ENCODE measurements at regions not wholly inside any gene's neighbourhood (a gene's known extent, or its start where the extent isn't known, plus 50 kb on each side); places are given as distances from the start of the nearest gene placed in this dataset.
"Not testable (repeated sequence)": the region's sequence is repeated elsewhere in the genome, so short reads cannot be mapped to it uniquely, and the experiment has no call there.

GRCh38 chr11:42779555-42779954 lies 532.2 kb upstream of the API5 start:
- no peak for DNase-seq (ENCODE audit: low spot score in 2 of 2)
- FAIRE-seq: no peak

DNA sequence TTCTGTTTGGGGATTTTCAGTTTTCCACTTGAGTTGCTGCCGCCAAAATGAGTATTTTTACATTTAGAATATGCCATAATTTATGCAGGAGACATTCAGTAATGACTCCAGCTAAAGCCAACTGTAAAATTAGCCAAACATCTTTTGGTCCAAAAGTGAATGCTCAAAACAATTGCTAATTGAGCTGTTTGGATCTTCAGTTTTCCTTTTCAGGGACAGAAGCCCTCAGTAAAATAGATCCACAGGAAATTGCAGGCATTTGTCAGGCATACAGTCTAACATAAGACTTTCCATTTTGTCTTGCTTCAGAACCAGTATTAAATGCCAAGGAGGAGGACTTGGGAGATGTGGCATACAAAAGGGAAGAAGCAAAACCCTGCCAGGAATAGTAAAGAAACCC lies 524.8 kb upstream of the API5 start:
- FAIRE-seq (no peak), DNase-seq (ENCODE audit: low spot score in 2 of 2) (no peak)

GRCh38 chr11:42795483-42795882 lies 516.3 kb upstream of the API5 start:
- peak; percentile 95 for FAIRE-seq

DNA sequence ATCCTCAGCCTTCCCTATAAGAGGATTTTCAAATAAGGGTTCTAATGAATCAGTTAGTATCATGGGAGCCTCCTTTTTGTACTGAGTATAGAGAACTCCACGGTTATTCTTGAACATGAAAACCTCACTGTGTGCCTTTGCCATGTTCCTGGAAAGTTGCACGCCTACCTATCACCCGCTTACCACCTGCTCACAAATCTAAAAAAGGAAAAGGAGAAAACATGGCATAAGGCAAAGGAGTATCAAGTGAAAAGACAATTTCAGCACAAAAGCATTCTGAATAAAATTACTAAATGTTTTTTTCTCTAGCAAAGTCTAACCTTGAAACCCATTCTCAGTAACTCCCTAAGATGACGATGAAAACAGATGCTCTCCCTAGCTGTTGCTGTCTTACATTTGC lies 511.8 kb upstream of the API5 start:
- DNase-seq (ENCODE audit: low spot score in 2 of 2) (no peak), FAIRE-seq (no peak)

More at GRCh38 chr11:42795483-42795882, 516.3 kb upstream of the API5 start:
- not testable (repeated sequence) for DNase-seq (ENCODE audit: low spot score in 2 of 2)

DNA sequence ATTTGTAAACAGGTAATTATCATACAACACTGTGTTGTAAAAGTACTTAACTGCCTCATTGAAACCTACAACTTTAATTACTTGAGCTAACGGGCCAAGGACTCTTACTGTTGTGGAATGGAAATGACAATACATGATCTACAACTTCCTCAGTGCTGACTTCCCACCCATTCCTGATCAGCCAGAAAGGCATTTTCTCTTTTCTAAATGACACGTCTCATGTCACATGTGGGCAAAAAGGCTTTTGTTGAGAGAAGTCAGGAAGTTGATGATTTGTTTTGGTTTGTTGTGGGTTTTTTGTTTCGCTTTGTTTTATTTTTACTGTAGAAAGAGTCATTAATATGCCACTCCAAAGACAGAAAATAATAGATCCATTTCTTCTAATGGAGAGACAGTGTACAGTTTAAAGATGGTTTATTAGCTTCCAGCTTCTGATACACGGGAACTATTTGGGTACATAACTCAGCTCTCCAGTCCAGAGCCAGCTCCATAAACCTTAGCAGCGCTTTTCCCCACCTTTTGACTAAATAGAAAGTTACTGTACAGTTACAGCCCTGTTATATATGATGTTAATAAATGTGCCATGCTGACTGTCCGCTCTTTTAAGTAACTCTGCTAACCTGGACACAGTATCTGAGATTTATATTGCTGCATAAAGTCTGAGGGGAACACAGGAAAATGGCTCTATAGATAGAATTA lies 509.4 kb upstream of the API5 start:
- FAIRE-seq (no peak), DNase-seq (ENCODE audit: low spot score in 2 of 2) (no peak)

DNA sequence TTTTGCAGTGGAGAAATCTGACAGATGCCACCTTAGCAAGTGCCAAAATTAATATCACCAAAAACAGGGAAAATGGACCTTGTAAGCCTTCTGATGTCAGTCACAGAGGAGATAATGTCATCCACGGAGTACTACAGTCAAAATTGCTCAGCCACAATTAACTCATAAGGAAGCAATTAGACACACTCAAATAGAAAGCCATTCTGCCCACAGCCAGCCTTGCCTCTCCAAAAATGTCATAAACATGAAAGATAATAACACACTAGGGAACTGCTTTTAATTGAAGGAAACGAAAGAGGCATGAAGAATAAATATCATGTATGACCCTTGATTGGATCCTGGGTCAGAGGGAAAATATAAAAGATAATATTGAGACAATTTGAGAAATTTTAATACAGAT lies 505.6 kb upstream of the API5 start:
- no peak for DNase-seq (ENCODE audit: low spot score in 2 of 2)
- no peak for FAIRE-seq

DNA sequence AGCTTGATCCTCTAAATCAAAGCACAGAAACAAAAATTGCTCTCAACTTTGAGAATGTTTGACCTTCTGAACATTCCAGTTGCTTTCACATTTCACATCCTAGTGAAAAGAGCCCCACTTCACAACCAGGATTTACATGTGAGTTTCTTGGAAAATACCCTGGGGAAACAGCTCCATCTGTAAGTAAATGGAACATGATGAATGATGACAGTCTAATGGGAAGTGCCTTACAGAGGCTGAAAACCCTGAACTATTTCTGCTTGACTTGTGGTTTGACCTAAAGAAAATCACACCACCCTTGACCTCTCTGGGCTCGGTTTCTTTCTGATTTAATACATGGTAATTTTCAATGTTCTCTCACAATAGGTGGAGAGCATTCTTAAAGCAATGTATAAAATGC lies 499.4 kb upstream of the API5 start:
- FAIRE-seq (no peak), DNase-seq (ENCODE audit: low spot score in 2 of 2) (no peak)

GRCh38 chr11:42812960-42813359 lies 498.8 kb upstream of the API5 start:
- FAIRE-seq (no peak), DNase-seq (ENCODE audit: low spot score in 2 of 2) (no peak)

GRCh38 chr11:42816471-42816870 lies 495.3 kb upstream of the API5 start:
- FAIRE-seq (no peak), DNase-seq (ENCODE audit: low spot score in 2 of 2) (no peak)

DNA sequence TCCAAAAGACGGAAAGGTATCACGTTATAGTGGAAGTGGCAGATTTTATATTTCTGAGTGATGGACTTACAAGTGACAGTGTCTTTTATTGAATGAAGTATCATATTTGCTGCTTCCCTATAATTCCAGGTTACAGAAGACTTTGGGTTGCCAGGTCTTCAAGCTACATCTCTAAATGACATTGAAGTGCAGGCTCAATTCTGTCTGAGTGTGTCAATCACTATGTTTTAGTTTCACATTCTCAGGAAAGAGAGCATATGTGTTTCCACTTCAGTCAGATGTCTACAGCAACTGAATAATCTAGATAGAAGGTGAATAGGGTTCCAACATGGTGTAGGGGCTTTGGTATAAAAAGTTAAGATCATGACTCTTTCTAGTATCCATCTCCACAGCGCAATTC lies 492.7 kb upstream of the API5 start:
- DNase-seq (ENCODE audit: low spot score in 2 of 2) (no peak), FAIRE-seq (no peak)

DNA sequence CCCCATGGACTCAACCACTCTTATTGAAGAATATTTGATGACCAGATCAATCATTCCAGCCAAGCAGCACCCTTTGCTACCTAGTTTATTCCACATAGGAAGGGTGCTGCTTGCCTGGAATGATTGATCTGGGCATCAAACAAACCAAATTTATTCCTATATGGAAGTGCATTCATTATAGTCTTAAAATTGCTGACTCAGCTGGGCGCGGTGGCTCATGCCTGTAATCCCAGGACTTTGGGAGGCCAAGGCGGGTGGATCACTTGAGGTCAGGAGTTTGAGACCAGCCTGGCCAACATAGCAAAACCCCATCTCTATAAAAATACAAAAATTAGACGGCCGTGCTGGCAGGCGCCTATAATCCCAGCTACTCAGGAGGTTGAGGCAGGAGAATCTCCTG lies 489.6 kb upstream of the API5 start:
- not testable (repeated sequence) for DNase-seq (ENCODE audit: low spot score in 2 of 2); FAIRE-seq

DNA sequence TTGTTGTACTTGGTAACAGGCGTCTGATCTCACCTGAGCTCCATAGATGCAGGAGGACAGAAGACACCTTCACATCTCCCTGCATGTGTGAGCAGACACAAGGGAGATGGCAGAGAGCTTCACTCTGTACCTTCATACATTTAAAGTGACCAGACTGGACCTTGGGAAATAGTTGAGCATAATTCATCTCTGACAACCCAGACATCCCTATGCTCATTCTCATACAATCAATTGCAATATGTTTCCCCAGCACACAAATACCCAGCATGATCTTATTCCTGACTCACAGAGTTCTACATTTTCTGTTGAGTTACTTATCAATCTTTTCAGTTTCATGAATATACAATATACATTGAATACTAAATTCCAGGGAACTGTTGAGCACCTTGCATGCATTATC lies 488.2 kb upstream of the API5 start:
- DNase-seq (ENCODE audit: low spot score in 2 of 2) (no peak), FAIRE-seq (no peak)

DNA sequence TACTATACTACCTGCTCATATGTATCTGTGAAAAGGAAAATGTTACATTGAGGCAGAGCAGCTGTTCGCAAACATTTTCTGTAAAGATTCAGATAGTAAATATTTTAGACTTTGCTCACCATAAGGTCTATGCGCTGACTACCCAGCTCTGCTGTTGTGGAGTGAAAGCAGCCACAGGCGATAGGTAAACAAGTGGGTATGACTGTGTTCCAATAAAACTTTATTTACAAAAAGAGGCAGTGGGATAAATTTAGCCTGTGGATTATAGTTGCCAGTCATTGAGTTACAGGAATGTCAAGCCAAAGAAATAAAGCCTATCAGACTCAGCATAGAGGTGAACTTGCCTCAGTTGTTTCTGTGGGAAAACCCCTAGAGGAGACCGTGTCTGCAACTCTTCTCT lies 487.7 kb upstream of the API5 start:
- FAIRE-seq: no peak

GRCh38 chr11:42825598-42825997 lies 486.2 kb upstream of the API5 start:
- FAIRE-seq (no peak), DNase-seq (ENCODE audit: low spot score in 2 of 2) (no peak)

More for the DNA sequence above, 487.7 kb upstream of the API5 start:
- DNase-seq (ENCODE audit: low spot score in 2 of 2): no peak

- DNase-seq (ENCODE audit: low spot score in 2 of 2) (no peak), FAIRE-seq (no peak)
Observed at GRCh38 chr11:42827845-42828244, 484.0 kb upstream of the API5 start.

DNA sequence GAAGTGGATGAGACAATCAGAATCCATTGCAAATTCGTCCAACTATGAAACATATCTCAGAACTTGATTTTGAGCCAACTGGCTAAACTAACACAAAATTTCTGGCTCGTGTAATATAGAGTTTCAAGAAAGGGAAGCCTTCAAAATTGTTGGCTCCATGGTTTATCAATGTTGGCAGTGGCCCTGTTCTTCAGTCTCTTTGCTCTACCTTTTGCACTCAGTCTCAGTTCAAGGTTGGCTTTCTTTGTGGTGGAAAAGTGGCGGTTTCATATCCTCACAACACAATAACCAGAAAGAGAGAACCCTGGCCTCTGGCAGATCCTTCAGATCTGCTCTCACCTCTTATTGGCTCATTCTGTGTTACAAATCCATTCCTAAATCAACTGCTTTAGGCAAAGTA lies 473.8 kb upstream of the API5 start:
- DNase-seq (ENCODE audit: low spot score in 2 of 2) (no peak), FAIRE-seq (no peak)

DNA sequence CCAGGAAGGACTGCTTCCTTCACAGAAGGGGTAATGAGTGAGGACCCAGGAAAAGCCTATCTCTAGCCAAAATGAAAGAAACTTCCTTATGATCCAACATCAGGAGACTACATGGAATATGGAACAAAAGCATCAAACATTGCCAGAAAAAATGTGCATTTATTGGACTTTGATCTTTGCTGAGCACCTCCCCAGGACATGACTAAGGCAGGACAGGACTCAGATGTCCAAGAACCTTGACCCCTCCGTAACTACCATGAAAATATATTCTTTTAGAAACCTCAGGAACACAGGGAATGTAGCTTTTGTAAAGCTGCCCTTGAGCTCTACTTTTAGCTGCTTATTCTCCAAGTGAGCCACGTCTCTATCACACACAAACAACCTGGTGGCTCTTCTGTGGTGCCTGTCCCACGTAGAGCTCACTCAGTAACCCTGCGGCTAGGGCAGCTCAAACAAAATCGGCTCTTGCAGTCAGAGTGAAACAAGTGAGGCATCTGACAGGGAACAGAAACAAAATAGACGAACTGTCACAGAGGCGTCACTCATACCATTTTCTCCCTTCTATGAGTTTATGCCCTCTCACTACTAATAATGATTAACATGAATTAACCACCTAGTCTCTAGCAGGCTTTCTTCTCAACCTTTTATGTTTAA lies 471.5 kb upstream of the API5 start:
- FAIRE-seq (no peak), DNase-seq (ENCODE audit: low spot score in 2 of 2) (no peak)

GRCh38 chr11:42840860-42841259 lies 470.9 kb upstream of the API5 start:
- FAIRE-seq (no peak), DNase-seq (ENCODE audit: low spot score in 2 of 2) (no peak)

- FAIRE-seq: no peak
- DNase-seq (ENCODE audit: low spot score in 2 of 2): no peak
Observed at GRCh38 chr11:42841556-42841955, 470.2 kb upstream of the API5 start.

GRCh38 chr11:42849362-42849761 lies 462.4 kb upstream of the API5 start:
- DNase-seq (ENCODE audit: low spot score in 2 of 2) (no peak), FAIRE-seq (no peak)

DNA sequence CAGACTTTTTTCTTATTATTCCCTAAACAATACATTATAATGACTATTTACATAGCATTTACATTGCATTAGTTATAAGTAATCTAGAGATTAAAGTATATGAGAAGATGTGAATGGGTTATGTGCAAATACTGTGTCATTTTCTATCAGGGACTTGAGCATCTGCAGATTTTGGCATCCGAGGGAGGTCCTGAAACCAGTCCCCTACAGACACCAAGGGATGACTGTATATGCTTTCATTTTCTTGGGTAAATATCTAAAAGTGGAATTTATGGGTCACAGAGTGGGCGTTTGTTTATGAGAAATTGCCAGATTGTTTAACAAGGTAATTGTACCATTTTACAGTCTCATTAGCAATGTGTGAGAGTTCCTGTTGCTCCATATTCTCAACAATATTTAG lies 454.5 kb upstream of the API5 start:
- no peak for FAIRE-seq

GRCh38 chr11:42870480-42870879 lies 441.3 kb upstream of the API5 start:
- FAIRE-seq: no peak
- DNase-seq (ENCODE audit: low spot score in 2 of 2): no peak

More for the DNA sequence above, 454.5 kb upstream of the API5 start:
- DNase-seq (ENCODE audit: low spot score in 2 of 2): no peak

Data from frontal cortex (tissue), 3 donors.